HG02798 (cell line): ENCODE measurements at regions not wholly inside any gene's neighbourhood (a gene's known extent, or its start where the extent isn't known, plus 50 kb on each side); places are given as distances from the start of the nearest gene placed in this dataset.

Experiments used
- ATAC-seq: cut with Tn5 transposase; IDR thresholded peaks from one replicate; pipeline ENCODE4 v1.9.1; 2021; ENCODE audit warnings: mild to moderate bottlenecking; ENCODE audit not compliant: unreplicated experiment, poor library complexity

- ATAC-seq: no peak
Observed at GRCh38 chr3:22994781-22995180, 208.3 kb upstream of the UBE2E2 start.

- no peak for ATAC-seq
Observed at GRCh38 chr3:22996920-22997571, 206.1 kb upstream of the UBE2E2 start.

- ATAC-seq: no peak
Observed at GRCh38 chr3:23000371-23000770, 202.8 kb upstream of the UBE2E2 start.

GRCh38 chr3:23002151-23002550 lies 201.0 kb upstream of the UBE2E2 start:
- no peak for ATAC-seq

GRCh38 chr3:23002836-23003732 lies 200.0 kb upstream of the UBE2E2 start:
- ATAC-seq: no peak

- no peak for ATAC-seq
Observed at GRCh38 chr3:23003733-23004046, 199.4 kb upstream of the UBE2E2 start.

- ATAC-seq: no peak
Observed at GRCh38 chr3:23004971-23005370, 198.2 kb upstream of the UBE2E2 start.

- no peak for ATAC-seq
Observed at GRCh38 chr3:23017801-23018200, 185.3 kb upstream of the UBE2E2 start.

- ATAC-seq: no peak
Observed at GRCh38 chr3:23019596-23020300, 183.4 kb upstream of the UBE2E2 start.

GRCh38 chr3:23028294-23028693 lies 174.8 kb upstream of the UBE2E2 start:
- ATAC-seq: no peak

GRCh38 chr3:23029001-23029400 lies 174.1 kb upstream of the UBE2E2 start:
- no peak for ATAC-seq

GRCh38 chr3:23035927-23036640 lies 167.0 kb upstream of the UBE2E2 start:
- ATAC-seq: no peak

GRCh38 chr3:23036728-23037127 lies 166.4 kb upstream of the UBE2E2 start:
- peak; percentile 62 for ATAC-seq

- ATAC-seq: no peak
Observed at GRCh38 chr3:23038471-23038870, 164.7 kb upstream of the UBE2E2 start.

- no peak for ATAC-seq
Observed at GRCh38 chr3:23041918-23042696, 161.0 kb upstream of the UBE2E2 start.

- no peak for ATAC-seq
Observed at GRCh38 chr3:23044463-23044862, 158.7 kb upstream of the UBE2E2 start.

GRCh38 chr3:23046536-23046935 lies 156.6 kb upstream of the UBE2E2 start:
- ATAC-seq: no peak

- no peak for ATAC-seq
Observed at GRCh38 chr3:23051240-23052140, 151.6 kb upstream of the UBE2E2 start.

GRCh38 chr3:23052208-23052607 lies 150.9 kb upstream of the UBE2E2 start:
- ATAC-seq: peak; percentile 32
